Suprapubic skin (tissue), 4 donors: ENCODE measurements at regions not wholly inside any gene's neighbourhood (a gene's known extent, or its start where the extent isn't known, plus 50 kb on each side); places are given as distances from the start of the nearest gene placed in this dataset.

Source experiments
- DNase-seq, 2 donors: peaks; one replicate each; pipeline ENCODE4 v3.0.0-alpha.2; 2019; ENCODE audit warnings: low spot score in 2 of 2
- H3K27ac ChIP-seq: fragments of 200-600 bp; sonication (generic); one replicate; pipeline ENCODE4 v1.5.1; 2019
- H3K27me3 ChIP-seq: fragments of 200-600 bp; sonication (generic); one replicate; pipeline ENCODE4 v1.5.1; 2019
- H3K36me3 ChIP-seq: fragments of 200-600 bp; sonication (generic); one replicate; pipeline ENCODE4 v1.5.1; 2019
- H3K4me1 ChIP-seq: fragments of 200-600 bp; sonication (generic); one replicate; pipeline ENCODE4 v1.5.1; 2019
- H3K4me3 ChIP-seq: fragments of 200-600 bp; sonication (generic); one replicate; pipeline ENCODE4 v1.5.1; 2019; ENCODE audit warnings: mild to moderate bottlenecking
- H3K9me3 ChIP-seq: fragments of 200-600 bp; sonication (generic); one replicate; pipeline ENCODE4 v1.5.1; 2019
- CTCF ChIP-seq, 2 donors: fragments of 200-600 bp in 1 of 2; fragments of 450-650 bp in 1 of 2; sonication (generic) in 1 of 2; IDR thresholded peaks; one replicate each; pipeline ENCODE4 v1.5.1; 2016 to 2019; ENCODE audit warnings: antibody characterized with exemption in 2 of 2, mild to moderate bottlenecking in 1 of 2, moderate library complexity in 1 of 2
- EP300 ChIP-seq: sonication (generic); formaldehyde crosslinking; IDR thresholded peaks from one replicate; pipeline ENCODE4 v1.6.1; 2017; ENCODE audit warnings: antibody characterized with exemption
- POLR2A ChIP-seq, 2 donors: fragments of 450-650 bp; IDR thresholded peaks; one replicate each; pipeline ENCODE4 v1.6.1; 2017; ENCODE audit warnings: antibody characterized with exemption in 2 of 2, mild to moderate bottlenecking in 2 of 2, moderate library complexity in 2 of 2
- POLR2AphosphoS5 ChIP-seq, 3 donors: sonication (generic); formaldehyde crosslinking; IDR thresholded peaks; one replicate each; pipeline ENCODE4 v1.6.1; 2017; ENCODE audit warnings: antibody characterized with exemption in 3 of 3
- WGBS: methylation state at CpG from one replicate; pipeline ENCODE4 v1.1.5; 2018; 5-methylcytosine and 5-hydroxymethylcytosine counted together

GRCh38 chr6:4603291-4603690 lies 172.9 kb upstream of the CDYL start:
- Histone ChIP-seq H3K4me3 (no peak overlapping the region), H3K36me3 (no peaks in the 10 kb centered on the region), H3K27me3 (no peaks in the 10 kb centered on the region), H3K27ac (no peak overlapping the region), H3K4me1 (peaks cover 25% of the 10 kb centered on the region), H3K9me3 (no peaks in the 10 kb centered on the region)
- 36% methylated on average over 7 of the region's 7 CpGs for WGBS
- TF ChIP-seq POLR2AphosphoS5 (IDR thresholded peaks at IDR 0.05), result no peak
- no peak for TF ChIP-seq EP300
- TF ChIP-seq CTCF (IDR thresholded peaks at IDR 0.05), result no peak
- no peak for TF ChIP-seq POLR2A (IDR thresholded peaks at IDR 0.05)
- peak in 1 of 2 donors; percentile 80 for DNase-seq

GRCh38 chr6:4599924-4600323 lies 176.3 kb upstream of the CDYL start:
- 66% methylated on average over 2 of the region's 2 CpGs for WGBS
- no peak for DNase-seq
- H3K27ac ChIP-seq, result no peak overlapping the region
- H3K4me3 ChIP-seq, result no peak overlapping the region
- H3K4me1 ChIP-seq, result peaks cover 10% of the 10 kb centered on the region
- TF ChIP-seq POLR2AphosphoS5 (IDR thresholded peaks at IDR 0.05) (no peak), POLR2A (IDR thresholded peaks at IDR 0.05) (no peak)
- no peaks in the 10 kb centered on the region for H3K9me3 ChIP-seq
- H3K36me3 ChIP-seq, result no peaks in the 10 kb centered on the region
- no peaks in the 10 kb centered on the region for H3K27me3 ChIP-seq

GRCh38 chr6:4598384-4598995 lies 177.7 kb upstream of the CDYL start:
- whole genome bisulfite sequencing, result 87% methylated on average over 4 of the region's 4 CpGs
- TF ChIP-seq POLR2AphosphoS5 (IDR thresholded peaks at IDR 0.05) (no peak), POLR2A (IDR thresholded peaks at IDR 0.05) (no peak), CTCF (IDR thresholded peaks at IDR 0.05) (no peak), EP300 (no peak)
- DNase-seq, result no peak
- no peaks in the 10 kb centered on the region for H3K36me3 ChIP-seq
- H3K27ac ChIP-seq, result no peak overlapping the region
- no peak overlapping the region for H3K4me3 ChIP-seq
- no peaks in the 10 kb centered on the region for H3K27me3 ChIP-seq
- no peaks in the 10 kb centered on the region for H3K9me3 ChIP-seq
- H3K4me1 ChIP-seq, result peaks cover 10% of the 10 kb centered on the region

- no peak overlapping the region for H3K27ac ChIP-seq
- no peak overlapping the region for H3K4me3 ChIP-seq
- no peaks in the 10 kb centered on the region for H3K27me3 ChIP-seq
- no peaks in the 10 kb centered on the region for H3K36me3 ChIP-seq
- H3K4me1 ChIP-seq, result no peaks in the 10 kb centered on the region
- DNase-seq, result no peak
- TF ChIP-seq POLR2A (IDR thresholded peaks at IDR 0.05) (no peak), POLR2AphosphoS5 (IDR thresholded peaks at IDR 0.05) (no peak), CTCF (IDR thresholded peaks at IDR 0.05) (no peak), EP300 (no peak)
- H3K9me3 ChIP-seq, result no peaks in the 10 kb centered on the region
- WGBS, result 85% methylated on average over 1 of the region's 1 CpG
These were observed 182.3 kb upstream of the CDYL start for GRCh38 chr6:4593951-4594350.

- WGBS, result 90% methylated on average over 2 of the region's 2 CpGs
- no peaks in the 10 kb centered on the region for H3K9me3 ChIP-seq
- TF ChIP-seq EP300 (no peak), CTCF (IDR thresholded peaks at IDR 0.05) (no peak), POLR2AphosphoS5 (IDR thresholded peaks at IDR 0.05) (no peak)
- H3K36me3 ChIP-seq, result no peaks in the 10 kb centered on the region
- H3K27me3 ChIP-seq, result no peaks in the 10 kb centered on the region
- no peak for DNase-seq
- H3K4me1 ChIP-seq, result no peaks in the 10 kb centered on the region
- no peak overlapping the region for H3K27ac ChIP-seq
- no peak overlapping the region for H3K4me3 ChIP-seq
These were observed 184.2 kb upstream of the CDYL start for GRCh38 chr6:4592026-4592425.

- Histone ChIP-seq H3K4me3 (no peak overlapping the region), H3K36me3 (no peaks in the 10 kb centered on the region), H3K4me1 (no peaks in the 10 kb centered on the region), H3K27me3 (no peaks in the 10 kb centered on the region), H3K27ac (no peak overlapping the region), H3K9me3 (no peaks in the 10 kb centered on the region)
- DNase-seq, result no peak
- WGBS, result 89% methylated on average over 6 of the region's 6 CpGs
- TF ChIP-seq CTCF (IDR thresholded peaks at IDR 0.05), result no peak
- no peak for TF ChIP-seq EP300
- no peak for TF ChIP-seq POLR2AphosphoS5 (IDR thresholded peaks at IDR 0.05)
- TF ChIP-seq POLR2A (IDR thresholded peaks at IDR 0.05), result no peak
These were observed 185.0 kb upstream of the CDYL start for GRCh38 chr6:4591218-4591617.
